GM12874 (cell line): ENCODE measurements at regions not wholly inside any gene's neighbourhood (a gene's known extent, or its start where the extent isn't known, plus 50 kb on each side); places are given as distances from the start of the nearest gene placed in this dataset.

Experiments
- TF ChIP-seq, protein P1 (sequence below): IDR thresholded peaks from 2 replicates; pipeline ENCODE4 v1.5.1; 2011; ENCODE audit warnings: low read depth, mild to moderate bottlenecking, control low read depth, low read length, moderate library complexity; ENCODE audit not compliant: insufficient read depth

GRCh38 chr10:52391927-52392602 lies 78.0 kb downstream of the DKK1 start:
- TF ChIP-seq, protein P1, sequence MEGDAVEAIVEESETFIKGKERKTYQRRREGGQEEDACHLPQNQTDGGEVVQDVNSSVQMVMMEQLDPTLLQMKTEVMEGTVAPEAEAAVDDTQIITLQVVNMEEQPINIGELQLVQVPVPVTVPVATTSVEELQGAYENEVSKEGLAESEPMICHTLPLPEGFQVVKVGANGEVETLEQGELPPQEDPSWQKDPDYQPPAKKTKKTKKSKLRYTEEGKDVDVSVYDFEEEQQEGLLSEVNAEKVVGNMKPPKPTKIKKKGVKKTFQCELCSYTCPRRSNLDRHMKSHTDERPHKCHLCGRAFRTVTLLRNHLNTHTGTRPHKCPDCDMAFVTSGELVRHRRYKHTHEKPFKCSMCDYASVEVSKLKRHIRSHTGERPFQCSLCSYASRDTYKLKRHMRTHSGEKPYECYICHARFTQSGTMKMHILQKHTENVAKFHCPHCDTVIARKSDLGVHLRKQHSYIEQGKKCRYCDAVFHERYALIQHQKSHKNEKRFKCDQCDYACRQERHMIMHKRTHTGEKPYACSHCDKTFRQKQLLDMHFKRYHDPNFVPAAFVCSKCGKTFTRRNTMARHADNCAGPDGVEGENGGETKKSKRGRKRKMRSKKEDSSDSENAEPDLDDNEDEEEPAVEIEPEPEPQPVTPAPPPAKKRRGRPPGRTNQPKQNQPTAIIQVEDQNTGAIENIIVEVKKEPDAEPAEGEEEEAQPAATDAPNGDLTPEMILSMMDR = no peak

DNA sequence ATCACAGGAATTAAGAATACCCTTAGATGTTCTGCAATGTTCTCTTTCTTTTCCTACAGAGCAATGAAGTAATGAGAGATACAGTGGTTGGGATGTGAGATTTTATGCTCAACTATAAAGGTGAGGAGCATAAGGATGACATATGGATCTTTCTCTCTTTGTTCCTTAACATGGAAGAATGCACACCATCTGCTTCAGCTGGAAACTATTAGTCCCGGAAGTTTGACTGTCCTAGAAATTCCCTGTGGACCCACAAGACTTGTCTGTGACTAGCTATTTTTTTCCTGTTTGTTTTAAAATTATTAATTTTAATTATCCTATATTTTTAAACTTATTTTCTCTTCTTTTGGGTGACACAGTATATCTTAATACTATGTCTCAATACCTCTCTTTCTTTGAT lies 80.2 kb downstream of the DKK1 start:
- TF ChIP-seq, protein P1 = no peak

DNA sequence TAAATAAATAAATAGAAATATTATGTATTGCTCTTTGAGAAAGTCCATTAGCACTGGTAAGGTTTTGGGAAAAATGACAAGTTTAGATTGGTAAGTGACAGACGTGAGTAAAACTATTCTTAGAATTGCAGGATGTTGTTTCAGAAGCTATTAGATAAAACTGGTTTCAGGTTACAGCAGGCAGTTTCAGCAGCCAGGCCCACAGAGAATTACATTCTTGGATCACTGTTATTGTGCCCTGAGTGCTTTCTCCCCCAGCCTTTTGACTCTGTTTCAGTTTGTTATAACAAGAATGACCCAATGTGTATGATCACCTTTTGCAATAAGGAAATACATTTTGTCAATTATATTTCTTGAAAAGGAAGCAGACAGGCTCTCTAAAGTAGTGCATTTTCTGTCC lies 86.5 kb downstream of the DKK1 start:
- TF ChIP-seq, protein P1 = no peak

DNA sequence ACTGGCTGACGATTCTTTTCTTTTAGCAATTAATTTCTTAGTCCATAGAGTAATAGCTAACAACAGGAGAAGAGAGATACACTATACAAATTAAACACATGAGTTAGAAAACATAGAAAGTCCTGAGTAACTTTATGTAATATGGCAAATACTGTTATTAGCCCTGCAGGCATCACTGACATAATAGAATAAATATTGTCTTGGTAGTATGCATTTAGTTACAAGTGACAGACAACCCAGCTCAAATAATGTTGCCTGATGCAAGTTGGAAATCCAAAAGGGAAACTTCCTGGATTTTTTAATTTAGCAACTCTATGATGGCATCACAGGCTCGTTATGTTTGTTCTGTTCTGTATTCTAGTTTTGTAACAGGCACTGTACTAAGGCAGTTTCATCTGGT lies 95.1 kb downstream of the DKK1 start:
- TF ChIP-seq, protein P1 = no peak

DNA sequence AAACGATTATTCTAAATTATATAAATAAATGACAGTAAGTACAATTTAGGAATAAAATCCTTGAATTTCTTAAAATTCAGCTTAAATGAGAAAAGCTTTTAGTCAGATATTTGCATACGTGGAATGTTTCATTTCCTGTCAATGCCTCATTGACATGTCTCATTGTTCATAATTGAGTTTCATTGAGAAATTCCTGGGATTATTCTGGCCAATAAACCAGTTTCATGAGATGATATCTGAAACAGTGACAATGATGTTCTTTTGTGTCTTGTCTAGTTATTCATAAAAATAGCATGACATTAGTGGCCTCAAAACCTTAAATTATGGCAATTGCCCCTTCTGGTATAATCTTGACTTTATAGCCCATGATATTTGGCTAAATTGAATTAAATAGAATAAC lies 95.8 kb downstream of the DKK1 start:
- TF ChIP-seq, protein P1 = no peak

DNA sequence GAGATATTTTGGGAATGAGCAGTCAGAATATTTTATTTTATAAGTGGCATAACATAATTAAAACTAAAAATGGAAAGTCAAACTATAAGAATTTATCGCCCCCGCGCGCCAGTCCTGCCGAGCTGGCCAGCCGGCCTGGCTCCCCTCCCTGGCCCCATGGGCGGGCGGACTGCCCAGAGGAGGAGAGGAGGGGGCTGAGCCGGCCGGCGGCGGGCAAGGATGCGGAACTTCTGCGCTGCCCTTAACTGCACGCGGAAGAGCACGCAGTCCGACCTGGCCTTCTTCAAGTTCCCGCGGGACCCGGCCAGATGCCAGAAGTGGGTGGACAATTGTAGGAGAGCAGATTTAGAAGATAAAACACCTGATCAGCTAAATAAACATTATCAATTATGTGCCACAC lies 96.8 kb downstream of the DKK1 start:
- TF ChIP-seq, protein P1 = no peak

- TF ChIP-seq, protein P1 = no peak
Measured at GRCh38 chr10:52419281-52419680, 105.2 kb downstream of the DKK1 start.
